ENCODE measurements at regions not wholly inside any gene's neighbourhood (a gene's known extent, or its start where the extent isn't known, plus 50 kb on each side); places are given as distances from the start of the nearest gene placed in this dataset.

DNA sequence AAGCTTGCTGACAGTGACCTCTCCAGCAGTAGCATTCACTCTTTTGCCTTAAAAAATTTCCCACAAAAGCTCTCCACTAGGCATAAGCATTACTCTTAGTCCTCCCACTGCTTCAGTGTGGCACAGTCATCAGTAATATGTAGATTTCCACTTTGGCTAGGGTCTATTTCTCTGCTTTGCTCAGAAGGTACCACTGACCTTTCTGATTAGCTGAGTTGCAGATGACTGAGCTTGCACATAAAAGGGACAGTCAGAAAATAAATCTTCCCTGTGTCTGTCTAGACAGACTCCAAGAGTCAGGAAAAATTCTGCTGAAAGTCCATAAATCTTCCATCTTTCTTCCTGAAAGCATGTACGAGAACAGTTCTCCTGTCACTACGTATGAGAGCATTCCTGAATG is 56.6 kb upstream of the APP start:
- TF ChIP-seq, protein P1, sequence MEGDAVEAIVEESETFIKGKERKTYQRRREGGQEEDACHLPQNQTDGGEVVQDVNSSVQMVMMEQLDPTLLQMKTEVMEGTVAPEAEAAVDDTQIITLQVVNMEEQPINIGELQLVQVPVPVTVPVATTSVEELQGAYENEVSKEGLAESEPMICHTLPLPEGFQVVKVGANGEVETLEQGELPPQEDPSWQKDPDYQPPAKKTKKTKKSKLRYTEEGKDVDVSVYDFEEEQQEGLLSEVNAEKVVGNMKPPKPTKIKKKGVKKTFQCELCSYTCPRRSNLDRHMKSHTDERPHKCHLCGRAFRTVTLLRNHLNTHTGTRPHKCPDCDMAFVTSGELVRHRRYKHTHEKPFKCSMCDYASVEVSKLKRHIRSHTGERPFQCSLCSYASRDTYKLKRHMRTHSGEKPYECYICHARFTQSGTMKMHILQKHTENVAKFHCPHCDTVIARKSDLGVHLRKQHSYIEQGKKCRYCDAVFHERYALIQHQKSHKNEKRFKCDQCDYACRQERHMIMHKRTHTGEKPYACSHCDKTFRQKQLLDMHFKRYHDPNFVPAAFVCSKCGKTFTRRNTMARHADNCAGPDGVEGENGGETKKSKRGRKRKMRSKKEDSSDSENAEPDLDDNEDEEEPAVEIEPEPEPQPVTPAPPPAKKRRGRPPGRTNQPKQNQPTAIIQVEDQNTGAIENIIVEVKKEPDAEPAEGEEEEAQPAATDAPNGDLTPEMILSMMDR (IDR thresholded peaks at IDR 0.05) = no peak
- no peak for TF ChIP-seq POLR2A (IDR thresholded peaks at IDR 0.05)
- WGBS, 2 donors = 75 to 83% methylated on average over 2 of the region's 2 CpGs
- Histone ChIP-seq H3K4me1 (no peaks in the 10 kb centered on the region), H3K9me3 (no peaks in the 10 kb centered on the region), H3K36me3 (no peaks in the 10 kb centered on the region), H3K4me3 (no peak overlapping the region), H3K27ac (no peak overlapping the region), H3K27me3 (no peaks in the 10 kb centered on the region)
- intact Hi-C loops (cut with DNase I) = no loop called here
- DNase-seq = no peak

DNA sequence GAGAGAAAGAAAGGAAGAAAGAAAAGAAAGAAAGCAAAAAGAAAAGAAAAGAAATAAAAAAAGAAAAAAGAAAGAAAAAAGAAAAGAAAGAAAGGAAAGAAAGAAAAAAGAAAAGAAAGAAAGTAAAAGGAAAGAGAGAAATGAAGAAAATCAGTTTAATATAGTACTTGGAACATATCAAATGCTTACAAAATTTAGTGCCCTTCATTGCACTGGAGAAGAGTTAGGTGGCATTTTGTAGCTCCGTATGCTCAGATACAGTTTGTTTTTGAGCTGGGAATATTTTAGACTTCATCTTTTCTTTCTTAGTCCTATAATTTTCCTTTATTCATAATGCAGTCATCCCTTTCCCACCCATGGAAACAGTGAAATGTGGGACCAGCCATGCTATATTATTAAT is 56.2 kb upstream of the APP start:
- 88 to 100% methylated on average over 1 of the region's 1 CpG for WGBS, 2 donors
- Histone ChIP-seq H3K27me3 (no peaks in the 10 kb centered on the region), H3K4me1 (no peaks in the 10 kb centered on the region), H3K9me3 (no peaks in the 10 kb centered on the region), H3K36me3 (no peaks in the 10 kb centered on the region), H3K27ac (no peak overlapping the region), H3K4me3 (no peak overlapping the region)
- DNase-seq = no peak
- TF ChIP-seq, protein P1 (IDR thresholded peaks at IDR 0.05) = no peak
- TF ChIP-seq POLR2A (IDR thresholded peaks at IDR 0.05) = no peak
- intact Hi-C loops (cut with DNase I) = no loop called here

DNA sequence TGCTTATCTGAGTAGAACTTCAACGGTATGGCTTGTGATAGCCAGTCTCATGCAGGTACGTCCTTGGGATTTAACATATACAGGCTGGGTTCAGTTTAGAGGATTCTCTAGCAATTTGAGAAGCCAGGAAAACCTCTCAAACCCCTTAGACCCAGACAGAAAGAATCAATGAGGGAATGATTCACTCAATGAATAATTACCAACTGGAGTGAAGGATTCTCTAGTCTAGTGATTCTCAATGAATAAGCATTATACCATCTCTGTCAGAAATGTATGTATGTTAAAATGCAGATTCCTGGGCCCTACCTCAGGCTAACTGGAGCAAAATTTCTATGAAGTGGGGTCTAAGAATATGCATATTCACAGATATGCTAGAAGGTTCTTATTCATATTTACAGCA is 54.5 kb upstream of the APP start:
- H3K9me3 ChIP-seq = no peaks in the 10 kb centered on the region
- no peak for TF ChIP-seq POLR2A (IDR thresholded peaks at IDR 0.05)
- TF ChIP-seq, protein P1 (IDR thresholded peaks at IDR 0.05) = no peak
- intact Hi-C loops (cut with DNase I) = no loop called here
- H3K27me3 ChIP-seq = no peaks in the 10 kb centered on the region
- peaks cover 0 to 5% (median 0%) of the 10 kb centered on the region in 3 donors for H3K4me1 ChIP-seq
- H3K4me3 ChIP-seq = no peak overlapping the region
- DNase-seq = no peak
- no peak overlapping the region for H3K27ac ChIP-seq
- H3K36me3 ChIP-seq = no peaks in the 10 kb centered on the region
- 87 to 88% methylated on average over 2 of the region's 2 CpGs for WGBS, 2 donors

DNA sequence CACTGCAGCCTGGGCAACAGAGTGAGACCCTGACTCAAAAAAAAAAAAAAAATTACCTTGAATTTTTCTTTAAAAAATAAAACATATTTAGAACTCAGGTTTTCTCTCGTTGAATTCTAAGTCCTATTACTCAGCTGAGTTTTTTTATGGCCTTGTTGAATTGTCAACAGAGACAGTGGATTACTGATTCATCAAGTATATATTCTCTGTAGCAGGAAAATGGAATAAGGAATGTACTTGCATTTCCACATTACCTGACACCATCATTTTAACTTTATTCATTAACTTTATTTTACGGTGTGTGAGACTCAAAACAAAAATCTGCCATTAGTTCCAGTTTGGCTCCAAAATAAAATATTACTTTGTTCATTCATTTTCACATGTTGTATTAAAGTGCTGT is 53.8 kb upstream of the APP start:
- Histone ChIP-seq H3K27ac (no peak overlapping the region), H3K9me3 (no peaks in the 10 kb centered on the region), H3K4me3 (no peak overlapping the region), H3K27me3 (no peaks in the 10 kb centered on the region), H3K4me1 (peaks cover 0 to 5% (median 0%) of the 10 kb centered on the region in 3 donors), H3K36me3 (no peaks in the 10 kb centered on the region)
- no peak for DNase-seq
- intact Hi-C loops (cut with DNase I) = no loop called here
- TF ChIP-seq POLR2A (IDR thresholded peaks at IDR 0.05) = no peak
- TF ChIP-seq, protein P1 (IDR thresholded peaks at IDR 0.05) = no peak
- WGBS, 2 donors = 78 to 82% methylated on average over 2 of the region's 2 CpGs
